Ureter (tissue), 1 donor: ENCODE measurements at regions not wholly inside any gene's neighbourhood (a gene's known extent, or its start where the extent isn't known, plus 50 kb on each side); places are given as distances from the start of the nearest gene placed in this dataset.

Experiments used
- DNase-seq: peaks from one replicate; pipeline ENCODE4 v3.0.0-alpha.2; 2020; ENCODE audit warnings: low spot score
- donor health status: DM: yes; HTN: yes; CAD: no.

DNA sequence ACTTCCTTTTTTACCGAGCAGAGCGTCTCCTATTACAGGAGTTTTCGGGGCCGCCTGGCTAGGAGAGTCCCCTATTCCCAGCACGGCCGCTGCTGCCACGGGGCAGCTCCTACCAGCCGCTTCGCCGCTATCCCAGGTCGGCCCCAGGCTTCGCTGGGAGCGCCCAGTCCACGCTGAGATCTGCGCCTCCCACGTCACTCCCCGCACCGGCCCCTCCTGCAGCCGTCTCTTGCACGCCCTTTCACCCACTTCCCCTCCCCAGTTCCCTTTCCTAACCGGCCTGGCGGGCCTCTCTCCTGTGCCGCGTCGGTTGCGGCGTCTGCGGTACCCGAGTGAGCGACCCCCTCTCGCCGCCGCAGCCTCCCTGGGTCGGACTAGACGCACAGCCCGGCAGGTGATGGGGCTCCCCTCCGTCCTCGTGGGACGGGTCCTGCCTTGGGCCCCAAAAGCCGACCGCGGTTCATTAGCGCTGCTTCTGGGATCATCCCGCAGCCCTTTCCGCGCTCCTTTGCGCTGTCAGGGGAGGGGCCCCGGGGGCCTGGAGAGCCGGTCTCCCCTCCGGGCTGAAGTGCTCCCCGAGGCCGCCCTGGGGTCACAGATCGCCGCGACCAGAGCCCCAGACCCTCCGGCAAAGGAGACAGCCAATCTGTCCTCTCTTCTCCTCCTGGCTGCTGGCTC is 1318.4 kb downstream of the TMEM121 start:
- peak; percentile 76 for DNase-seq

GRCh38 chr14:106845286-106846087 is 1319.1 kb downstream of the TMEM121 start:
- DNase-seq, result peak; percentile 85

GRCh38 chr14:106846218-106846617 is 1319.8 kb downstream of the TMEM121 start:
- DNase-seq, result no peak

- DNase-seq, result no peak
These were observed 1322.1 kb downstream of the TMEM121 start for GRCh38 chr14:106848330-106849121.

- DNase-seq, result no peak
These were observed 1324.8 kb downstream of the TMEM121 start for GRCh38 chr14:106850913-106851825.

DNA sequence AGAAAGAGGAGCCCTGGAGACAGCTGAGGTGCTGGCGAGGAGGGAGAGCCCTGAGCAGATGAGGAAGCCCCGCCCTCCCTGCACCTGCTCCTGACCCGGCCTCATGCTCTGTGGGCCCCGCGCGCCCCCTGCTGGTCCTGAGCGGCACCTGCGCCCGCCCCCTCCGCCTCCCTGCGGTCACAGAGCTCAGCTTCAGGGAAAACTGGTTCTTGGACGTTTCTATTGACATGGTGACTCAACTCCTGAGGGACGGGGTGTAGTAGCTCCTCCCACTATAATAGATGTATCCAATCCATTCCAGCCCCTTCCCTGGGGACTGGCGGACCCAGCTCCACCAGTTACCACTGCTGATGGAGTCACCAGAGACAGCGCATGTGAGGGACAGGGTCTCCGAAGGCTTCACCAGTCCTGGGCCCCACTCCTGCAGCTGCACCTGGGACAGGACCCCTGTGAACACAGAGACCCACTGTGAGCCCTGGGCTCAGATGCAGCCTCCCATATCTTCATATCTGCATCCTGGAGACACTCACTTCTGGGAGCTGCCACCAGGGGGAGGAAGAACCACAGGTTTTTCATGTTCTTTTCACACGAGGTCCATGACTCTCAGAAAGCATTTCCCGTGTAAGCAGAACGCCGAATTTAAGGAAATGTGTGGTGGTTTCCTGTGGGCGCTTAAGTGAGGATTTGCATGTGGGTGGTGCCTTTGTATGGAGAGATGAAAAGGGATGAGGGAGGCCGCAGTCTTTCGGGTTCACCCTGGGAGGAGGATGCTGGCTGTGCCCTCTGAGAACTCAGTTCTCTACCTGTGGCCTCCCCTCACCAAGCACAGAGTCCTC is 1346.4 kb downstream of the TMEM121 start:
- DNase-seq, result peak; percentile 88

GRCh38 chr14:106874350-106874749 is 1348.0 kb downstream of the TMEM121 start:
- DNase-seq, result no peak

GRCh38 chr14:106875503-106875902 is 1349.1 kb downstream of the TMEM121 start:
- DNase-seq, result no peak

- no peak for DNase-seq
These were observed 1350.3 kb downstream of the TMEM121 start for GRCh38 chr14:106876711-106877110.

DNA sequence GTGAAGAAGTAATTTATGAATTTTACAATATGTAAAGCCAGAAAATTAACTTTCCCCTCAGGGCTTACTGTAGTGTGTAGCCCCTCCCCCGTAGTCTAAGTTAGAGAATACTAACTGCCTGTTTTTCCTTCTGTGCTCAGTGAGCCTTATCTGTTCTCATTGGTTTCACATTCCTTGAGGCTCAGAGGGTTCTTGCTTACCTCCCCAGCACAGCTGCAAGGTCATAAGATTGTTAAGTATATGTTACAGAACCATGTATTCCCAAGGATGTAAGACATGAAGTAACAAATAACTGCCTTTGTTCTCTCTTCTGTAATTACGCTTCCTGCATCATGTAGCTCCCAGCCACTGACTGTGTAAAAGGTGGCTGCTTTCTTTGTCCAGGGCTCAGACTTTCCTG is 1351.1 kb downstream of the TMEM121 start:
- DNase-seq, result no peak

DNA sequence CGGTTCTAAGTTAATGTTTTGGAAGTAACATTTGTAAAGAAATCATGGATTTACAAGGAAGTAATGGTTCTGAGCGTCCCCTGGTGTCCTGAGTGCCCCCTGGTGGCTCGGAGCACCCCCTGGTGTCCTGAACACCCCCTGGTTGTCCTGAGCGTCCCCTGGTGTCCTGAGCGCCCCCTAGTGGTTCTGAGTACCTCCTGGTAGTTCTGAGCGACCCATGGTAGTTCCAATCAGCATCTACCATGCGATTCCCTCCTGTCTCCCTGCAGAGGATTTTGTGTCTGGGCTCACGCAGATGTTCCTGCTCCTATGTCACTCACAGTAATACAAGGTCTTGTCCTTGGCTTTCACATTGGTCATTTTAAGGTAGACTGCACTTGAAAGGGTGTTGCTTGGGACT is 1352.9 kb downstream of the TMEM121 start:
- DNase-seq, result no peak

DNA sequence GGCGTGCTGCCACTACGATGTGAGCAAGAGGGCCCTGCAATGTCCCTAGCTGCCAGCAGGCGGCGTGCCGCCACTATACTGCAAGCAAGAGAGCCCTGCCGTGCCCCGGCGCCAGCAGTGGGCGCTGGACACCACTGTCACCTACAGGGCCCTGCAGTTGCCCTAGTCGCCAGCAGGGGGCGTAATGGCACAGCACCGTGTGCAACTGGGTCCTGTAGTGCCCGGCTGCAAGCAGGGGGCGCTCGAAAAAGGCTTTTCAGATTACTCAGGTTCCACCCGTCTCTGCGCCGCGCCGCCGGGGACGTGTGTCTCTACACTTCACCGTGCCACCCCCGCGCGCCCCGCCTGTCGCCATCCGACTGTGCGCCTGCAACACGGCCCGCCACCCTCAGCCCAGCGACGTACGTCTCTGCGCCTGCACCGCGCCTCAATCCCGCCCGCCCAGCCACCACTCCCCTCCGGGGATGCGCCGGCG is 1356.9 kb downstream of the TMEM121 start:
- no peak for DNase-seq
